Cardiac muscle cell (in vitro differentiated cells and primary cell): ENCODE measurements at regions not wholly inside any gene's neighbourhood (a gene's known extent, or its start where the extent isn't known, plus 50 kb on each side); places are given as distances from the start of the nearest gene placed in this dataset.

ENCODE experiments used
- DNase-seq, 2 donors: peaks; one replicate each; pipeline versions ENCODE4 v3.0.0 to v3.0.0-alpha.2; 2010 to 2017; ENCODE audit warnings: low read depth in 1 of 2, low spot score in 1 of 2
- H3K27ac ChIP-seq: fragments of 200-600 bp; sonication (generic); 2 replicates; pipeline ENCODE4 v1.5.1; 2016
- H3K27me3 ChIP-seq: fragments of 200-600 bp; sonication (generic); 2 replicates; pipeline ENCODE4 v1.6.0; 2016; ENCODE audit warnings: control low read depth
- H3K36me3 ChIP-seq: fragments of 200-600 bp; sonication (generic); 2 replicates; pipeline ENCODE4 v1.5.1; 2016; ENCODE audit warnings: control low read depth
- H3K4me1 ChIP-seq: fragments of 200-600 bp; sonication (generic); 2 replicates; pipeline ENCODE4 v1.8.1; 2017; ENCODE audit warnings: low read depth, mild to moderate bottlenecking, mixed run types
- H3K4me3 ChIP-seq: fragments of 200-600 bp; sonication (generic); 2 replicates; pipeline ENCODE4 v1.5.1; 2016; ENCODE audit warnings: mild to moderate bottlenecking
- H3K9me3 ChIP-seq: fragments of 200-600 bp; sonication (generic); 2 replicates; pipeline ENCODE4 v1.5.1; 2017; ENCODE audit warnings: low read depth, mild to moderate bottlenecking, control low read depth
- CTCF ChIP-seq: IDR thresholded peaks from 2 replicates; pipeline ENCODE4 v1.5.1; 2012; ENCODE audit warnings: low read depth, mild to moderate bottlenecking, low read length

DNA sequence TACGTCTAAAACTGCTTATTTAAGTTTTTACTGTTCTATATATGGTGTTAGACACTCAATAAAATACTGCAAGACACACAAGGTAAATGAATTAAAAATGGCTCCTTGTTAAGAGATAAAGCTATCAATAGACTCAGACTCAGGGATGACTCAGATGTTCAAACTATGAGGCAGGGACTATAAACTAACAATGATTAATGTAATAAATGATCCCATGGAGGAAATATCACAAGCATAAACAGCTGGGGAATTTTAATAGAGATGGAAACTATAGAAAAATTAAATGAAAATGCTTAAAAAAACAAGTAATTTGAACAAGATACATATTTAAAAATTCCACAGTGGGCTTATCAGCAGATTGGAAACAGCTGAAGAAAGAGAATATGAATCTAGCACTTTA lies 650.8 kb downstream of the DCDC2C start:
- TF ChIP-seq CTCF: no peak
- H3K4me1 ChIP-seq: no peaks in the 10 kb centered on the region
- H3K9me3 ChIP-seq: no peaks in the 10 kb centered on the region
- H3K27me3 ChIP-seq: no peaks in the 10 kb centered on the region
- no peak overlapping the region for H3K27ac ChIP-seq
- no peak overlapping the region for H3K4me3 ChIP-seq
- H3K36me3 ChIP-seq: no peaks in the 10 kb centered on the region
- DNase-seq: no peak

GRCh38 chr2:4354678-4355077 lies 651.3 kb downstream of the DCDC2C start:
- TF ChIP-seq CTCF: peak; percentile 4
- Histone ChIP-seq H3K9me3 (no peaks in the 10 kb centered on the region), H3K36me3 (no peaks in the 10 kb centered on the region), H3K4me1 (no peaks in the 10 kb centered on the region), H3K4me3 (no peak overlapping the region), H3K27ac (no peak overlapping the region), H3K27me3 (no peaks in the 10 kb centered on the region)
- DNase-seq: peak in 1 of 2 donors; percentile 70

GRCh38 chr2:4356109-4356508 lies 652.7 kb downstream of the DCDC2C start:
- no peak overlapping the region for H3K4me3 ChIP-seq
- no peaks in the 10 kb centered on the region for H3K36me3 ChIP-seq
- no peaks in the 10 kb centered on the region for H3K4me1 ChIP-seq
- TF ChIP-seq CTCF: no peak
- H3K27ac ChIP-seq: no peak overlapping the region
- H3K27me3 ChIP-seq: no peaks in the 10 kb centered on the region
- no peaks in the 10 kb centered on the region for H3K9me3 ChIP-seq
- no peak for DNase-seq

- no peak overlapping the region for H3K4me3 ChIP-seq
- no peaks in the 10 kb centered on the region for H3K36me3 ChIP-seq
- no peaks in the 10 kb centered on the region for H3K27me3 ChIP-seq
- DNase-seq: no peak
- no peaks in the 10 kb centered on the region for H3K9me3 ChIP-seq
- H3K27ac ChIP-seq: no peak overlapping the region
- no peaks in the 10 kb centered on the region for H3K4me1 ChIP-seq
- no peak for TF ChIP-seq CTCF
These were observed 653.2 kb downstream of the DCDC2C start for GRCh38 chr2:4356541-4356940.

- H3K27ac ChIP-seq: no peak overlapping the region
These were observed 653.7 kb downstream of the DCDC2C start for GRCh38 chr2:4357121-4357520.

More at GRCh38 chr2:4357121-4357520, 653.7 kb downstream of the DCDC2C start:
- no peaks in the 10 kb centered on the region for H3K4me1 ChIP-seq
- no peaks in the 10 kb centered on the region for H3K36me3 ChIP-seq
- H3K9me3 ChIP-seq: no peaks in the 10 kb centered on the region
- DNase-seq: no peak
- TF ChIP-seq CTCF: no peak
- no peak overlapping the region for H3K4me3 ChIP-seq
- no peaks in the 10 kb centered on the region for H3K27me3 ChIP-seq
